SK-N-SH treated with all-trans-retinoic acid at 6 μM for 48 hours (cell line): ENCODE measurements at regions not wholly inside any gene's neighbourhood (a gene's known extent, or its start where the extent isn't known, plus 50 kb on each side); places are given as distances from the start of the nearest gene placed in this dataset.

Experiments used
- ARNTL ChIP-seq: fragments of 450-650 bp; formaldehyde crosslinking; IDR thresholded peaks from 2 replicates; pipeline ENCODE4 v1.5.0; 2020; ENCODE audit warnings: low read depth, mild to moderate bottlenecking, moderate library complexity, borderline replicate concordance
- CSDC2 ChIP-seq: fragments of 250-450 bp; sonication (Bioruptor Pico); IDR thresholded peaks from 2 replicates; pipeline ENCODE4 v1.5.0; 2020; ENCODE audit warnings: mild to moderate bottlenecking, moderate library complexity
- GLIS3 ChIP-seq: fragments of 250-450 bp; sonication (Bioruptor Pico); IDR thresholded peaks from 2 replicates; pipeline ENCODE4 v1.5.0; 2020; ENCODE audit warnings: mild to moderate bottlenecking, moderate library complexity
- RARB ChIP-seq: fragments of 250-450 bp; sonication (Bioruptor Pico); IDR thresholded peaks from 2 replicates; pipeline ENCODE4 v1.8.0; 2021; ENCODE audit warnings: mild to moderate bottlenecking, moderate library complexity
- SNAI2 ChIP-seq: fragments of 250-450 bp; sonication (Bioruptor Pico); IDR thresholded peaks from 2 replicates; pipeline ENCODE4 v1.5.0; 2020; ENCODE audit warnings: mild to moderate bottlenecking, moderate library complexity
- ZC3H10 ChIP-seq: fragments of 250-450 bp; sonication (Bioruptor Pico); IDR thresholded peaks from 2 replicates; pipeline ENCODE4 v1.5.1; 2021; ENCODE audit warnings: mild to moderate bottlenecking, moderate library complexity
- ZFP3 ChIP-seq: fragments of 250-450 bp; sonication (Bioruptor Pico); IDR thresholded peaks from 2 replicates; pipeline ENCODE4 v1.5.0; 2020; ENCODE audit warnings: mild to moderate bottlenecking, moderate library complexity
- ZFP30 ChIP-seq: fragments of 450-650 bp; formaldehyde crosslinking; IDR thresholded peaks from 2 replicates; pipeline ENCODE4 v1.5.0; 2022; ENCODE audit warnings: mild to moderate bottlenecking, moderate library complexity
- TF ChIP-seq, protein P1 (sequence below): fragments of 250-450 bp; sonication (Bioruptor Pico); IDR thresholded peaks from 2 replicates; pipeline ENCODE4 v1.8.0; 2021; ENCODE audit warnings: low read depth, mild to moderate bottlenecking, moderate library complexity, borderline replicate concordance
- TF ChIP-seq, protein P2 (sequence below): fragments of 250-450 bp; sonication (Bioruptor Pico); IDR thresholded peaks from 2 replicates; pipeline ENCODE4 v1.8.0; 2020; ENCODE audit warnings: mild to moderate bottlenecking, moderate library complexity, borderline replicate concordance

DNA sequence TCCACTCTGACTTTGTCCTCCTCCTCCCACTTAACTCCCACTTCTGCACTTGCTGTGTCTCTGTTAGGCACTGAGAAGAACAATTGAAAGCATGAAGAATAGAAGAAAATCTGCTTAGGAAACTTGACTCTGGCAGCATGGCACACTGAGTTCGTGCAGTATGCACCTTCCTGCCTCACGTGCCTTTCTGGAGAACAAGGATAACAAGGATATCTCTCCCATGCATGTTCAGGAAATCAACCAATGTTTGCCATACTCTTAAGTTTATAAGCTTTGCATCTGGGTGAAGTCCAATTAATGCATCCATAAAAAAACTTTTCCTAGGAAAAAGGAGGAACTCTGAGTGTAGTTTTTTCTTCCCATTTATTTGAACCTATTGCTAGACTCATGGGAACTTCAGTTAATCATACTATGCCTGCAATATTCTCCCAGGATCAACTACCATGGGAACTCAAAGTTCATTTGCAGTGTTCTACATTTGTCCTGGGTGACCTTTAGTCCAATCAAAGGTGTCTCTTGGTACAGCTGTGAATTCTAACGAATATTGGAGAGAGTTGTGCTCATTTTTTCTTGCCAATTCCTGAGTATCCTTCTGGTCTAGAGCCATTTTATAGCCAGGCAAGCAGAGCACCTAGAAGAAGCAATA is 227.0 kb downstream of the ENC1 start:
- TF ChIP-seq, protein P1, sequence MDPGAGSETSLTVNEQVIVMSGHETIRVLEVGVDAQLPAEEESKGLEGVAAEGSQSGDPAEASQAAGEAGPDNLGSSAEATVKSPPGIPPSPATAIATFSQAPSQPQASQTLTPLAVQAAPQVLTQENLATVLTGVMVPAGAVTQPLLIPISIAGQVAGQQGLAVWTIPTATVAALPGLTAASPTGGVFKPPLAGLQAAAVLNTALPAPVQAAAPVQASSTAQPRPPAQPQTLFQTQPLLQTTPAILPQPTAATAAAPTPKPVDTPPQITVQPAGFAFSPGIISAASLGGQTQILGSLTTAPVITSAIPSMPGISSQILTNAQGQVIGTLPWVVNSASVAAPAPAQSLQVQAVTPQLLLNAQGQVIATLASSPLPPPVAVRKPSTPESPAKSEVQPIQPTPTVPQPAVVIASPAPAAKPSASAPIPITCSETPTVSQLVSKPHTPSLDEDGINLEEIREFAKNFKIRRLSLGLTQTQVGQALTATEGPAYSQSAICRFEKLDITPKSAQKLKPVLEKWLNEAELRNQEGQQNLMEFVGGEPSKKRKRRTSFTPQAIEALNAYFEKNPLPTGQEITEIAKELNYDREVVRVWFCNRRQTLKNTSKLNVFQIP (CRISPR knock-in tag): no peak
- TF ChIP-seq ZC3H10 (no peak), ZFP30 (CRISPR knock-in tag) (no peak), RARB (CRISPR knock-in tag) (no peak), CSDC2 (CRISPR knock-in tag) (no peak), ARNTL (no peak), SNAI2 (no peak), ZFP3 (CRISPR knock-in tag) (no peak), GLIS3 (CRISPR knock-in tag) (no peak)
- TF ChIP-seq, protein P2, sequence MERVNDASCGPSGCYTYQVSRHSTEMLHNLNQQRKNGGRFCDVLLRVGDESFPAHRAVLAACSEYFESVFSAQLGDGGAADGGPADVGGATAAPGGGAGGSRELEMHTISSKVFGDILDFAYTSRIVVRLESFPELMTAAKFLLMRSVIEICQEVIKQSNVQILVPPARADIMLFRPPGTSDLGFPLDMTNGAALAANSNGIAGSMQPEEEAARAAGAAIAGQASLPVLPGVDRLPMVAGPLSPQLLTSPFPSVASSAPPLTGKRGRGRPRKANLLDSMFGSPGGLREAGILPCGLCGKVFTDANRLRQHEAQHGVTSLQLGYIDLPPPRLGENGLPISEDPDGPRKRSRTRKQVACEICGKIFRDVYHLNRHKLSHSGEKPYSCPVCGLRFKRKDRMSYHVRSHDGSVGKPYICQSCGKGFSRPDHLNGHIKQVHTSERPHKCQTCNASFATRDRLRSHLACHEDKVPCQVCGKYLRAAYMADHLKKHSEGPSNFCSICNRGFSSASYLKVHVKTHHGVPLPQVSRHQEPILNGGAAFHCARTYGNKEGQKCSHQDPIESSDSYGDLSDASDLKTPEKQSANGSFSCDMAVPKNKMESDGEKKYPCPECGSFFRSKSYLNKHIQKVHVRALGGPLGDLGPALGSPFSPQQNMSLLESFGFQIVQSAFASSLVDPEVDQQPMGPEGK (CRISPR knock-in tag): no peak
